Choroid plexus epithelial cell (primary cell): ENCODE measurements at regions not wholly inside any gene's neighbourhood (a gene's known extent, or its start where the extent isn't known, plus 50 kb on each side); places are given as distances from the start of the nearest gene placed in this dataset.

Experiments used
- DNase-seq: peaks from one replicate; pipeline ENCODE4 v3.0.0-alpha.2; 2010; ENCODE audit warnings: low read depth
- H3K4me3 ChIP-seq: 2 replicates; pipeline ENCODE4 v1.5.1; 2011; ENCODE audit warnings: low read depth, mild to moderate bottlenecking, control low read depth, low read length, moderate library complexity
- TF ChIP-seq, protein P1 (sequence below): conservative IDR thresholded peaks from 2 replicates; pipeline ENCODE4 v1.5.1; 2011; ENCODE audit warnings: low read depth, mild to moderate bottlenecking, control low read depth, inconsistent platforms, low read length, moderate library complexity

DNA sequence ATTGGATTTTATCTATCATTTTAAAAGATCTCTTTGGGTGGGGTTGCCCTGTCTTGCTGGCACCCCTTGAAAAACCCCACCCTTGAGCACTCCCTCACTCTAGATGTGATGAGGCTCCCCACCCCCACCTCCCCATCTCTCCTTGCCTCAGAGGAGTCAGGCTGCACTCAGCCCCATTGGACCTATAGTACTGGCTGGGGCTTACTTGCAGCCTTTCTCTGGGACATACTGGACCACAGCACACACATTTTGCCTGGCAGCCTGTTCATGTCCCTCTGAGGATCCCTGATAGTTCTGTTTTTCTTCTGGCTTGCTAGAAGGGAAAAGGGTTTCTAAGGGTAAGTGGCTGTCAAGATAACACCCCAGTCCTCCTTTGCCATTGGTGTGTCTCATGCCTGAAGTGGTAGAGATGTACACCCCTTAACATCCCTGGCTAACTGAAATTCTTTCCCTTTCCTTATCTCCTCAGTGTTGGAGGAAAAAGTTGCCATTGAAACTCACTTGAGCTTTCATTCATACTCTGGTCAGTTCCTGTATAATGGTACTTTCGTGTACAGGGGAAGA, 553.4 kb upstream of the CITED2 start:
- TF ChIP-seq, protein P1, sequence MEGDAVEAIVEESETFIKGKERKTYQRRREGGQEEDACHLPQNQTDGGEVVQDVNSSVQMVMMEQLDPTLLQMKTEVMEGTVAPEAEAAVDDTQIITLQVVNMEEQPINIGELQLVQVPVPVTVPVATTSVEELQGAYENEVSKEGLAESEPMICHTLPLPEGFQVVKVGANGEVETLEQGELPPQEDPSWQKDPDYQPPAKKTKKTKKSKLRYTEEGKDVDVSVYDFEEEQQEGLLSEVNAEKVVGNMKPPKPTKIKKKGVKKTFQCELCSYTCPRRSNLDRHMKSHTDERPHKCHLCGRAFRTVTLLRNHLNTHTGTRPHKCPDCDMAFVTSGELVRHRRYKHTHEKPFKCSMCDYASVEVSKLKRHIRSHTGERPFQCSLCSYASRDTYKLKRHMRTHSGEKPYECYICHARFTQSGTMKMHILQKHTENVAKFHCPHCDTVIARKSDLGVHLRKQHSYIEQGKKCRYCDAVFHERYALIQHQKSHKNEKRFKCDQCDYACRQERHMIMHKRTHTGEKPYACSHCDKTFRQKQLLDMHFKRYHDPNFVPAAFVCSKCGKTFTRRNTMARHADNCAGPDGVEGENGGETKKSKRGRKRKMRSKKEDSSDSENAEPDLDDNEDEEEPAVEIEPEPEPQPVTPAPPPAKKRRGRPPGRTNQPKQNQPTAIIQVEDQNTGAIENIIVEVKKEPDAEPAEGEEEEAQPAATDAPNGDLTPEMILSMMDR = no peak
- no peak overlapping the region for H3K4me3 ChIP-seq
- DNase-seq = no peak

DNA sequence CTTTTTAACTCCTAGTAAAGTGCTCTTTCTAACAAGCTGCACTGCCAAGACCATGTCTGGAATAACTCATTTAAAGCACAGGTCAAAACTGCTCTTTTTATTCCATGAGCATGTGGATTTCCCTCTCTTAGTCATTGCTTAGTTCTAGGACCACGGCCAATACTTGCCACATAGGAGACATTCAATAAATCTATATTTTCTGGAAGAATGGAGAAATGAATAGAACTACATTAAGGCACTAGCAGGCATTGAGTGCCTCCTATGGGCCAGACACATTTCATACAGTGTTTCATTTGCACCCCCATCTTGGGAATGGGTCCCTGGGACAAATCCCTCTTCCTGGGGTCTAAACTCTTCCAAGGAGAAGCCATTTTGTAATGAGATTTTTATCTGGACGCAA, 552.8 kb upstream of the CITED2 start:
- peak; percentile 87 for DNase-seq
- H3K4me3 ChIP-seq = no peak overlapping the region
- TF ChIP-seq, protein P1 = peak; percentile 56

- H3K4me3 ChIP-seq = no peak overlapping the region
- TF ChIP-seq, protein P1 = no peak
- DNase-seq = peak; percentile 41
These were observed 552.3 kb upstream of the CITED2 start for GRCh38 chr6:139926711-139927110.

DNA sequence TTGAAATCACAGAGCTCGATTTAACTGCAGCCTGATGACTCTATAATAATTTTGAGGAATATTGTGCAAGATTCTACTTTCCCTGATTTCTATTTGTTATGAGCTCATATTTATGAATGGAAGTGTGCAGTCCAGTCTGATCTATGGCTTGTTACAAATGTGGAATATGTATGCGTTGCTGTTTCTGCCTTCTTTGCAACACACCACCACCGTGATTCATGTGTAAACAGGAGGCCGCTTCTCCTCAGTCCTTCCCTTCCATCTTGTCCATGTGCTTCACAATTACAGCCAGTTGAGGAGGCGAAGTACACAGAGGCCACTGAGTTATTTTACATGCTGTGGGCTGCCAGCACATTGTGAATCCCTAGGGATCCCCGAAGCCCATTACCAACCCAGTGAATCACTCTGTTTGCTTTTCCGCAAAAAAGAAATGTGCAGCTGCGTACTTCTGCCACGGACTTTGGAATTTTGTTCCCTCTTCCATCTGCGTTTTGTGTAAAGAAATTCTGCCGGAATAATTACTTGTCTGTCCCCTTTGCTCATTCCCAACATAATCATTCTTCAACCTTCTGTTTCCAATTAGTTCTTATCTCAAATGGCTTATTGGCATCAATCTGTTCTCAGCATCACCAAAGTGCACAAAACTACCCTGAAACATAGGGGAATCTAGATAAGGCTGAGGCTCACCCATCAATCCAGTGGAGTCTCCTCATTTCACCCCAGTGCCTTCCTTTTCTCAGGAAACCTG, 551.6 kb upstream of the CITED2 start:
- DNase-seq = peak; percentile 86
- no peak overlapping the region for H3K4me3 ChIP-seq
- TF ChIP-seq, protein P1 = no peak

- H3K4me3 ChIP-seq = no peak overlapping the region
- no peak for DNase-seq
- TF ChIP-seq, protein P1 = no peak
These were observed 549.6 kb upstream of the CITED2 start for GRCh38 chr6:139923964-139924475.

DNA sequence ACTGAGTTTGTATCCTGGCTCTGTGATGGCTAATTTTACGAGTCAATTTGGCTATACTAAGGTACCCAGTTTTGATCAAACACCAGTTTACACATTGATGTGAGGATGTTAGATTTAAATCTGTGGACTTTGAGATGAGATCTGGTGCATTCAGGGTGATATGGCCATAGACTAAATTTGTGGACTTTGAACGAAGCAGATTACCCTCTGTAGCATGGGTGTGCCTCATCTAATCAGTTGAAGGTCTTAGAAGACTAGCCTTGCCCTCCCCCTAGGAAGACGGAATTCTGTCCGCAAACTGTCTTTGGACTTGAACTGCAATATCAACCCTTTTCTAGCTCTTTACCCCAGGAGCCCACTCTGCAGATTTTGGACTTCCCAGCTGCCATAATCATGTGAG, 547.8 kb upstream of the CITED2 start:
- H3K4me3 ChIP-seq = no peak overlapping the region
- TF ChIP-seq, protein P1 = no peak
- DNase-seq = no peak

GRCh38 chr6:139920776-139921100, 546.3 kb upstream of the CITED2 start:
- TF ChIP-seq, protein P1 = no peak
- DNase-seq = no peak
- no peak overlapping the region for H3K4me3 ChIP-seq
